MV-4-11 (cell line): ENCODE measurements at regions not wholly inside any gene's neighbourhood (a gene's known extent, or its start where the extent isn't known, plus 50 kb on each side); places are given as distances from the start of the nearest gene placed in this dataset.
"Not testable (repeated sequence)": the region's sequence is repeated elsewhere in the genome, so short reads cannot be mapped to it uniquely, and the experiment has no call there.

ENCODE experiments used
- DNase-seq: peaks from one replicate; lab custom pipeline; 2025; lab: John Stamatoyannopoulos, UW

- DNase-seq = no peak
Observed at GRCh38 chr18:39611381-39612100, 2045.9 kb upstream of the CELF4 start.

GRCh38 chr18:39607034-39607433 lies 2041.4 kb upstream of the CELF4 start:
- DNase-seq = no peak

- DNase-seq = peak; percentile 1
Observed at GRCh38 chr18:39604836-39605235, 2039.2 kb upstream of the CELF4 start.

GRCh38 chr18:39602131-39602530 lies 2036.5 kb upstream of the CELF4 start:
- no peak for DNase-seq

GRCh38 chr18:39600894-39601293 lies 2035.3 kb upstream of the CELF4 start:
- no peak for DNase-seq

- DNase-seq = no peak
Observed at GRCh38 chr18:39599251-39599650, 2033.7 kb upstream of the CELF4 start.

GRCh38 chr18:39596891-39597290 lies 2031.3 kb upstream of the CELF4 start:
- DNase-seq = no peak

GRCh38 chr18:39596221-39596620 lies 2030.6 kb upstream of the CELF4 start:
- DNase-seq = no peak

- DNase-seq = no peak
Observed at GRCh38 chr18:39594206-39594605, 2028.6 kb upstream of the CELF4 start.

- no peak for DNase-seq
Observed at GRCh38 chr18:39591649-39592048, 2026.1 kb upstream of the CELF4 start.

GRCh38 chr18:39589496-39589895 lies 2023.9 kb upstream of the CELF4 start:
- DNase-seq = no peak

- DNase-seq = no peak
Observed at GRCh38 chr18:39587586-39587985, 2022.0 kb upstream of the CELF4 start.

- DNase-seq = no peak
Observed at GRCh38 chr18:39586741-39587140, 2021.1 kb upstream of the CELF4 start.

- no peak for DNase-seq
Observed at GRCh38 chr18:39574897-39575296, 2009.3 kb upstream of the CELF4 start.

GRCh38 chr18:39571511-39571910 lies 2005.9 kb upstream of the CELF4 start:
- no peak for DNase-seq

GRCh38 chr18:39565551-39566230 lies 2000.1 kb upstream of the CELF4 start:
- DNase-seq = not testable (repeated sequence)

GRCh38 chr18:39564716-39565115 lies 1999.1 kb upstream of the CELF4 start:
- no peak for DNase-seq

- no peak for DNase-seq
Observed at GRCh38 chr18:39561126-39561525, 1995.5 kb upstream of the CELF4 start.

GRCh38 chr18:39558658-39559057 lies 1993.1 kb upstream of the CELF4 start:
- DNase-seq = no peak

GRCh38 chr18:39555496-39555895 lies 1989.9 kb upstream of the CELF4 start:
- DNase-seq = no peak

GRCh38 chr18:39550701-39551100 lies 1985.1 kb upstream of the CELF4 start:
- DNase-seq = no peak

GRCh38 chr18:39549144-39549543 lies 1983.5 kb upstream of the CELF4 start:
- no peak for DNase-seq

- no peak for DNase-seq
Observed at GRCh38 chr18:39531659-39532058, 1966.1 kb upstream of the CELF4 start.

- no peak for DNase-seq
Observed at GRCh38 chr18:39529358-39529757, 1963.8 kb upstream of the CELF4 start.
